SK-N-SH treated with all-trans-retinoic acid at 6 μM for 48 hours (cell line): ENCODE measurements at regions not wholly inside any gene's neighbourhood (a gene's known extent, or its start where the extent isn't known, plus 50 kb on each side); places are given as distances from the start of the nearest gene placed in this dataset.

ENCODE experiments used
- ATAC-seq: fragments of 200-7000 bp; cut with Tn5 transposase; 3 replicates; pipeline ENCODE4 v1.9.1; 2020; ENCODE audit warnings: mild to moderate bottlenecking, moderate library complexity
- ARNTL ChIP-seq: fragments of 450-650 bp; formaldehyde crosslinking; IDR thresholded peaks from 2 replicates; pipeline ENCODE4 v1.5.0; 2020; ENCODE audit warnings: low read depth, mild to moderate bottlenecking, moderate library complexity, borderline replicate concordance
- CREB5 ChIP-seq: fragments of 250-450 bp; sonication (Bioruptor Pico); IDR thresholded peaks from 2 replicates; pipeline ENCODE4 v1.5.1; 2020; ENCODE audit warnings: low read depth, mild to moderate bottlenecking, moderate library complexity
- CSDC2 ChIP-seq: fragments of 250-450 bp; sonication (Bioruptor Pico); IDR thresholded peaks from 2 replicates; pipeline ENCODE4 v1.5.0; 2020; ENCODE audit warnings: mild to moderate bottlenecking, moderate library complexity
- ESRRG ChIP-seq: fragments of 250-450 bp; sonication (Bioruptor Pico); IDR thresholded peaks from 2 replicates; pipeline ENCODE4 v1.6.1; 2021; ENCODE audit warnings: mild to moderate bottlenecking
- GLIS3 ChIP-seq: fragments of 250-450 bp; sonication (Bioruptor Pico); IDR thresholded peaks from 2 replicates; pipeline ENCODE4 v1.5.0; 2020; ENCODE audit warnings: mild to moderate bottlenecking, moderate library complexity
- ISL1 ChIP-seq: fragments of 250-450 bp; sonication (Bioruptor Pico); IDR thresholded peaks from 2 replicates; pipeline ENCODE4 v2.1.2; 2022; ENCODE audit warnings: mild to moderate bottlenecking, moderate library complexity
- OSR1 ChIP-seq: fragments of 250-450 bp; sonication (Bioruptor Pico); IDR thresholded peaks from 2 replicates; pipeline ENCODE4 v1.8.0; 2022; ENCODE audit warnings: moderate library complexity, mild to moderate bottlenecking, inconsistent platforms
- PATZ1 ChIP-seq: fragments of 250-450 bp; sonication (Bioruptor Pico); IDR thresholded peaks from 2 replicates; pipeline ENCODE4 v1.8.0; 2020; ENCODE audit warnings: mild to moderate bottlenecking, moderate library complexity, borderline replicate concordance
- POU6F1 ChIP-seq: fragments of 250-450 bp; sonication (Bioruptor Pico); IDR thresholded peaks from 2 replicates; pipeline ENCODE4 v1.8.0; 2021; ENCODE audit warnings: low read depth, mild to moderate bottlenecking, moderate library complexity, borderline replicate concordance
- PPARA ChIP-seq: fragments of 250-450 bp; sonication (Bioruptor Pico); IDR thresholded peaks from 2 replicates; pipeline ENCODE4 v1.5.0; 2020; ENCODE audit warnings: mild to moderate bottlenecking, borderline replicate concordance
- SNAI2 ChIP-seq: fragments of 250-450 bp; sonication (Bioruptor Pico); IDR thresholded peaks from 2 replicates; pipeline ENCODE4 v1.5.0; 2020; ENCODE audit warnings: mild to moderate bottlenecking, moderate library complexity
- TCF4 ChIP-seq: fragments of 250-450 bp; sonication (Bioruptor Pico); IDR thresholded peaks from 2 replicates; pipeline ENCODE4 v1.8.0; 2021; ENCODE audit warnings: mild to moderate bottlenecking, moderate library complexity, borderline replicate concordance
- TSHZ2 ChIP-seq: fragments of 250-450 bp; sonication (Bioruptor Pico); IDR thresholded peaks from 2 replicates; pipeline ENCODE4 v1.5.0; 2020; ENCODE audit warnings: mild to moderate bottlenecking, moderate library complexity
- ZC3H10 ChIP-seq: fragments of 250-450 bp; sonication (Bioruptor Pico); IDR thresholded peaks from 2 replicates; pipeline ENCODE4 v1.5.1; 2021; ENCODE audit warnings: mild to moderate bottlenecking, moderate library complexity
- ZFP3 ChIP-seq: fragments of 250-450 bp; sonication (Bioruptor Pico); IDR thresholded peaks from 2 replicates; pipeline ENCODE4 v1.5.0; 2020; ENCODE audit warnings: mild to moderate bottlenecking, moderate library complexity
- ZFP30 ChIP-seq: fragments of 450-650 bp; formaldehyde crosslinking; IDR thresholded peaks from 2 replicates; pipeline ENCODE4 v1.5.0; 2022; ENCODE audit warnings: mild to moderate bottlenecking, moderate library complexity
- ZNF565 ChIP-seq: fragments of 450-650 bp; formaldehyde crosslinking; conservative IDR thresholded peaks from 2 replicates; pipeline ENCODE4 v1.5.0; 2020; ENCODE audit warnings: low read depth, mild to moderate bottlenecking, moderate library complexity
- ZNF70 ChIP-seq: fragments of 450-650 bp; formaldehyde crosslinking; IDR thresholded peaks from 2 replicates; pipeline ENCODE4 v1.5.0; 2020; ENCODE audit warnings: mild to moderate bottlenecking, moderate library complexity
- ZNF8 ChIP-seq: fragments of 450-650 bp; formaldehyde crosslinking; IDR thresholded peaks from 2 replicates; pipeline ENCODE4 v1.5.0; 2020; ENCODE audit warnings: mild to moderate bottlenecking, moderate library complexity

GRCh38 chr2:4780679-4781078, 911.5 kb upstream of the SOX11 start:
- ATAC-seq = no peak
- TF ChIP-seq GLIS3 (CRISPR knock-in tag) (no peak), ESRRG (no peak), ARNTL (CRISPR knock-in tag) (no peak), ZNF565 (no peak), PPARA (CRISPR knock-in tag) (no peak), ZNF70 (CRISPR knock-in tag) (no peak), ZNF8 (CRISPR knock-in tag) (no peak), PATZ1 (CRISPR knock-in tag) (no peak), ZC3H10 (no peak), CSDC2 (CRISPR knock-in tag) (no peak), TSHZ2 (CRISPR knock-in tag) (no peak), ZFP30 (CRISPR knock-in tag) (no peak), TCF4 (CRISPR knock-in tag) (no peak)
- TF ChIP-seq, all 23 proteins: peak for 0

- TF ChIP-seq TCF4 (CRISPR knock-in tag) (no peak), OSR1 (CRISPR knock-in tag) (no peak), ISL1 (CRISPR knock-in tag) (no peak), ZC3H10 (no peak), ZNF70 (CRISPR knock-in tag) (no peak), ZFP3 (CRISPR knock-in tag) (no peak), ZNF565 (no peak), ZNF8 (CRISPR knock-in tag) (no peak), CREB5 (CRISPR knock-in tag) (no peak), GLIS3 (CRISPR knock-in tag) (no peak), ZFP30 (CRISPR knock-in tag) (no peak), PATZ1 (CRISPR knock-in tag) (no peak), TSHZ2 (CRISPR knock-in tag) (no peak)
- no peak for ATAC-seq
Measured at GRCh38 chr2:4782647-4783046, 909.5 kb upstream of the SOX11 start.

GRCh38 chr2:4791488-4791887, 900.7 kb upstream of the SOX11 start:
- TF ChIP-seq SNAI2 = no peak
- TF ChIP-seq PPARA (CRISPR knock-in tag) = no peak
- TF ChIP-seq ZNF565 = no peak
- no peak for TF ChIP-seq ARNTL (CRISPR knock-in tag)
- no peak for TF ChIP-seq ZNF70 (CRISPR knock-in tag)
- no peak for TF ChIP-seq POU6F1 (CRISPR knock-in tag)
- ATAC-seq = no peak
